HG03354 (cell line): ENCODE measurements at regions not wholly inside any gene's neighbourhood (a gene's known extent, or its start where the extent isn't known, plus 50 kb on each side); places are given as distances from the start of the nearest gene placed in this dataset.
"Not testable (repeated sequence)": the region's sequence is repeated elsewhere in the genome, so short reads cannot be mapped to it uniquely, and the experiment has no call there.

Experiments
- ATAC-seq: cut with Tn5 transposase; IDR thresholded peaks from one replicate; pipeline ENCODE4 v1.9.1; 2021; ENCODE audit warnings: mild to moderate bottlenecking; ENCODE audit not compliant: unreplicated experiment, poor library complexity, severe bottlenecking

- ATAC-seq, result no peak
Observed at GRCh38 chr6:67757465-67758033, 877.5 kb upstream of the ADGRB3 start.

DNA sequence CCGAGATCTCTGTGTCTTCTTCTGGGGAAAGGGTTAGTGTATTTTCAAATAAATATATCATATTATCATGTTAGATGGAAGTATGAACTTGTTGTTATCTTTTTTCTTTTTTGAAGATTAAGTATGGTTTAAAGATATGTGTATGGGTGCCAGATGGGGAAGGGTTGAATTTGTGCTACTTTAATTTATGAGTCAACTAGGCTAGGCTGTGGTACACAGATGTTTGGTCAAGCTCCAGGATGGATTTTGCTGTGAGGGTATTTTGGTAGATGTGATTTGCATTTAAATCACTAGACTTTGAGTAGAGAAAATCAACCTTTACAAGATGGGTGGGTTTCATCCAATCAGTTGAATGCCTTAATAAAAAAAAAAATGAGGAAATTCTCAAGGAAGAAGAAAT is 886.6 kb upstream of the ADGRB3 start:
- ATAC-seq, result no peak

DNA sequence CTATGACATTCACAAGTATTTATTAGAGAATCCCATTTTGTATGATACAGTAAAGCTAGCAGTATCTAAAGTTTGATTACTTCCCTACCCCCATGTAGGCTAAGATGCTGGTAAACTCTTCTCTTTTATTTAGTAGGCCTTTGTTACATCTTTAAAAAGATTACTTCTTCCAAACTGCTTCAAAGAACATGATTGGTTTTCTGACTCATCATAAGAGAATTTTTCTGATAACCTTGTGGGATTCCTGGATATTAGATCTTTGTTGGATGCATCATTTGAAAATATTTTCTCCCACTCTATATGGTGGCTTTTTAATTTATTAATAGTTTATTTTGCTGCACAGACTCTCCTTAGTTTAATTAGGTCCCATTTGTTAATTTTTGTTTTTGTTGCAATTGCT is 898.3 kb upstream of the ADGRB3 start:
- no peak for ATAC-seq

GRCh38 chr6:67736161-67736560 is 898.9 kb upstream of the ADGRB3 start:
- no peak for ATAC-seq

GRCh38 chr6:67735623-67736022 is 899.5 kb upstream of the ADGRB3 start:
- no peak for ATAC-seq

- no peak for ATAC-seq
Observed at GRCh38 chr6:67722861-67723261, 912.2 kb upstream of the ADGRB3 start.

GRCh38 chr6:67717281-67717680 is 917.8 kb upstream of the ADGRB3 start:
- ATAC-seq, result no peak

GRCh38 chr6:67706388-67706787 is 928.7 kb upstream of the ADGRB3 start:
- no peak for ATAC-seq

DNA sequence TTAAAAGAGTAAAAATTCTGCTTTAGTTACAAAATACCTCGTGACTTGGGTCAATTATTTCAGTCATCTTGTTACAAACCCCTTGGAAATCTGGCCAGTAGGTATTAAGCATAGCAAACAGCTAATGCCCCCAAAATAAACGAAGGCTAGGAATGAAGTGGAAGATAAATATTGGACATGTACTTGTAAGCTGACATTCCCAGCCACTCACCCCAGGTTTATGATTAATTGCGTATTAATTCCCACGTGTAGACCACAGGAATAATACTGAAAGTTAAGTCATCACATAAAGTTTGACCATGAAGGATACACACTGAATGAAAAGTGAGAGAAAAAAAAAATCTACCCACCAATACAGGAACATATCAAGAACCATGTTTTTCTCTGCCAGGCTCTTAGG is 936.5 kb upstream of the ADGRB3 start:
- no peak for ATAC-seq

GRCh38 chr6:67694127-67694526 is 941.0 kb upstream of the ADGRB3 start:
- ATAC-seq, result no peak

DNA sequence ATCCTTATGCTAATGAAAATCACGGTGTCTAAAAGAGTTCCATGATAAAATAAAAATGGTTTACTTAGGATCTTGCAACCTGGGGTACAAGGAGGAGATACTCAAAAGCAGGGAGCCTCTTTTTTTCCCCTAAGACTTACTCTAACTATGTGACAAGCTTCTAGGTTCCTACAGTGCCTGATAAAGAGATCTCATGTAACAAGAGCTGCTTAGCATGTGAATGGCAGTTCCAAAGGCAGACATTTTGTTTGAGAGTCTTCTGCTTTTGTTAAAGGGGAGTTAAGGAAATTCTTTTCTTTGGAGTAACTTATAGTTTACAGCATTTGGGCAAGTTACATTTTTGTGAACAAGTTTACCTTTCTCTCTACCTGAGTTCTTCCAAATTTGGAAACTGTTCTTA is 945.8 kb upstream of the ADGRB3 start:
- ATAC-seq, result no peak

DNA sequence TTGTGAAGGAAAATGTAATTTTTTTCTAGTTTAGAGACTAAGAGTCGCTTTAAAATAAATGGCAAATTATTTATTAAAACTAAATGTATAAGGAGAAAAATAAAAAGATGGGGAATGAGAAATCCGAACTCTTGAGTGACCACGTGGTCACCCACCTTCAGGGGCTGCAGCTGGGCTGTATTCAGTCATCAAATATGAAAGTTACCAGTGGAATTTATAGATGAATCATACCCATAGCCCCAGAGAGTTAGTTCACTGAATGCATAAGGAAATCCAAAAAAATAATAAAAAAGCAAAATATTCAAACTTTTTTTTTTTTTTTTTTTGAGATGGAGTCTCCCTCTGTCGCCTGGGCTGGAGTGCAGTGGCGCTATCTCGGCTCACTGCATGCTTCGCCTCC is 947.7 kb upstream of the ADGRB3 start:
- no peak for ATAC-seq

DNA sequence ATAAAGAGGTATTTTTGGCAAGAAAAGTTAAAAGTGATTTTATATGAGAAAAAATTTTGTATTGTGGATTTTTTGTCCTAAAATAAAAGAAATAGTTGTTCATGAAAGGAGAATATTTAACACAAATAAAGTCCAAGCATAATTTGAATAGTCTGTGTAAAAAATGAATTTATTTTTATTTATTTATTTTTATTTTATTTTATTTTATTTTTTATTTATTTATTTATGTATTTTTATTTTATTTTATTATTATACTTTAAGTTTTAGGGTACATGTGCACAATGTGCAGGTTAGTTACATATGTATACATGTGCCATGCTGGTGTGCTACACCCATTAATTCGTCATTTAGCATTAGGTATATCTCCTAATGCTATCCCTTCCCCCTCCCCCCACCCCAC is 948.9 kb upstream of the ADGRB3 start:
- not testable (repeated sequence) for ATAC-seq

- ATAC-seq, result no peak
Observed at GRCh38 chr6:67683960-67684359, 951.1 kb upstream of the ADGRB3 start.

DNA sequence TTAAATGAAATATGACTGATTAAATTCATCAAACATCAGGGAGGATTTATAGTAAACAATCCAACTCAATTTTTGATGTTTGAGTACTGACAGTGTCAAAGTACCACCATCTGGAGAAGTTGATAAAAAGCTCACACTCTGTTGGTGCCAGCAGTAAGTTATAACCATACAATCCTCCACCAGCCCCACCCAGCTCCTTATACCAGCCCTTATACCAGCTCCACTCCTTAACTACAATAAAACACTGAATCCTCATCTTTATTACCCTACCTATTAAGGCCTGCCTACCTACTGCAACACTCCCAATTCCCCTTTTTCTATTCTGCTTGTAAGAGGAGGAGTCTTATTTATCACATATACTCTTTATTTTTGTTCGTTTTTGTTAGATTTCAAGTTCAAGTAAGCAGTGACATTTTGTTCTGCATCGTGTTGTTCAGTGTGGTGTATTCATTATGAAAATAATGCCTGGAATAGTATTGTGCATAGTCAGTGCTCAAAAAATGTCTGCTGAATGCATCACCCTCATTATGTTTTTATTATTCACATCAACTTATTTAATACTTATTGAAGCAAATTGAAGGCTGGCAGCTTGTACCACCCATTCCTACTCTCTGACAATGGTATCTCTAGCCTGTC is 954.7 kb upstream of the ADGRB3 start:
- no peak for ATAC-seq

- no peak for ATAC-seq
Observed at GRCh38 chr6:67679566-67680296, 955.4 kb upstream of the ADGRB3 start.

- no peak for ATAC-seq
Observed at GRCh38 chr6:67676892-67677291, 958.2 kb upstream of the ADGRB3 start.

DNA sequence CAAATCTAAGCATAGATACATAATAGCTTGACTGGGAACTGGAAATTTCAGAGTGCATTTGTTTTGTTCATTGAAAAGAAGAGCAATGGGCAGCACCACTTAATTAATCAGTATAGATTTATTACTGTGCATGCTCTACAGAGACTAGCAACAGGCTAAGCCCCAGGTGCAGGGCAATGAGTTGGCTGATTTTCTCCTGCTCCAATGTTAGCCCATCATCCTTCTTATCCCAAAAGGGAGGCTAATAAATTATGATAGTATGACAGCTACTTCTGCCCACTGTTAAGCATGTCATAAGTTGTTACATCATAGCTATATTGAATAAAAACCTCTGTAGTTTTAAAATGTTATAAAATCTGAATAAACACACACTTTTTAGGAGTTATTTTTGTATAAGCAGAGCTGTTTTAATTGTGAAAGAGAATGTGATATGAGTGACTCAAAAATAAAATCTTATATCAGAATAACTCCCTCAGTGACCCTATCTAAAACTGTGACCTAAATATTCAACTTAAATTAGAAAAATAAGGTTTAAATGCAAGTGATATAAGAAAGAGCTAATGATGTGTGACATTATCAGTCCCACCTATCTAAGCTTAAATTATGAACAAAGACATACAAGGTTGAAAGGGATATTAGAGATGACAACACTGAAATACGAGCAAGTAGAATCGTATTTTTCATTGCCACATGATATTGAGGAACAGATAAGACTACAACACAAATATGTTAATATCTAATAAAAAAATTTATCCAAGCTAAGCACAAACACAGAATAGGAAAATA is 967.3 kb upstream of the ADGRB3 start:
- ATAC-seq, result no peak

DNA sequence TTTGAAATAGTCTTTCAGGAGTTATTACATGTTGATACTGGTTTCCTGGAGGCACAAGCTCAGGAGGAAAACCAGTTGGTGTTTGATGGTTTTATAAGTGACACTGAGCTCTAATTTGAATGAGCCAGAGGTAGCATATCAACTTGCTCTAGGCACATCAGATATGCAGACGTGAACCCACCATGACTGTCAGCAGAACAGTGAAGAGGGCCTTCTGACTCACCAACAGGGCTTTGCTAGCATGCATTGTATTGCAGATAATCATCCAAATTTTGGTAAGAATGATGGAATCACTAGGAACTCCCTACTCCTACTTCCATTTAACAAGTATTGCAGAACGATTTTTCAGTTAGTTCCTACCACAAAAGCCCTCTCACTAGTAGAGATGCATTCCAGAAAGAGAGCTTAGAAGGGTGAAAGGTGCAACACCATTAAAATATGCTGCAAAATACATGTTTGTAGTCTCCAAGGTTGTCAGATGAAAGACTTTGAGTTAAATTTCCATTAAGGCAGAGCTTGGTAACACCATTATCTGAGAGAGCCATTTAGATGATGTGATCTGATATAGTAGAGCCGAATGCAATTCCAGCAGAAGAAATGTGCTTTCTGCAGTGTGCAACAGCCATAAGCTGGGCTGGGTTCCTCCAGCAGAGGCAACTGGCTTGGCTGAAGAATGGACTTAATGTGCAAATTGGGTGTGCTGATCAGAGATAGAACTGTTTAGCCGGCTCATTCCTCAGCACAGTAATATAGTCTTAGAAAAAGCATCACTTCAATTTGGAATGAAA is 968.7 kb upstream of the ADGRB3 start:
- ATAC-seq, result no peak

- ATAC-seq, result no peak
Observed at GRCh38 chr6:67664942-67665341, 970.1 kb upstream of the ADGRB3 start.
